Endothelial cell of umbilical vein (primary cell): ENCODE measurements at regions not wholly inside any gene's neighbourhood (a gene's known extent, or its start where the extent isn't known, plus 50 kb on each side); places are given as distances from the start of the nearest gene placed in this dataset.

Experiments used
- BruUV-seq: library from RNA; stranded (reverse); fragments of 400-500 nt; replicated peaks from 2 replicates; lab custom pipeline; 2021; lab: Mats Ljungman, UMichigan
- CTCF ChIA-PET: fragments of 300-600, 350-600 bp; sonication (Branson Sonifier 250); formaldehyde crosslinking; loops from one replicate; lab custom pipeline; 2021; ENCODE audit warnings: antibody characterized with exemption, inconsistent platforms; lab: Charles Lee
- POLR2A ChIA-PET: fragments of 300-600, 350-600 bp; sonication (Branson Sonifier 250); formaldehyde crosslinking; loops from one replicate; lab custom pipeline; 2021; ENCODE audit warnings: antibody characterized with exemption, inconsistent platforms; lab: Charles Lee
- DNase-seq: peaks from one replicate; pipeline ENCODE4 v3.0.0-alpha.2; 2011; ENCODE audit warnings: low read depth, low spot score
- FAIRE-seq: peaks from 2 replicates; lab custom pipeline; 2011; peaks lifted over from hg19 to GRCh38; lab: Jason Lieb, UNC
- H2AFZ ChIP-seq: 2 replicates; pipeline ENCODE4 v1.6.0; 2012; ENCODE audit warnings: low read depth, low read length, control low read depth, inconsistent platforms
- H3K27ac ChIP-seq: 2 replicates; pipeline ENCODE4 v1.5.1; 2011; ENCODE audit warnings: low read depth, mild to moderate bottlenecking, control low read depth, low read length, moderate library complexity; ENCODE audit not compliant: insufficient read depth
- H3K27me3 ChIP-seq, 2 experiments: 2 replicates each; pipeline versions ENCODE4 v1.6.0 to v1.6.1; 2011; ENCODE audit warnings: low read length in 2 of 2, mixed read lengths in 1 of 2; ENCODE audit not compliant: control insufficient read depth in 2 of 2, insufficient read depth in 2 of 2
- H3K36me3 ChIP-seq, 2 experiments: 2 replicates in 1 of 2; 3 replicates in 1 of 2; pipeline ENCODE4 v1.5.1; 2011; ENCODE audit warnings: low read length in 2 of 2, mild to moderate bottlenecking in 1 of 2, moderate library complexity in 1 of 2; ENCODE audit not compliant: control insufficient read depth in 2 of 2, insufficient read depth in 2 of 2; ENCODE audit errors: extremely low read depth in 1 of 2
- H3K4me1 ChIP-seq: 3 replicates; pipeline ENCODE4 v1.5.1; 2011; ENCODE audit warnings: mild to moderate bottlenecking, low read length; ENCODE audit not compliant: control insufficient read depth, insufficient read depth; ENCODE audit errors: extremely low read depth
- H3K4me2 ChIP-seq: 2 replicates; pipeline ENCODE4 v1.6.1; 2011; ENCODE audit warnings: low read length, control low read depth, mixed read lengths; ENCODE audit not compliant: insufficient read depth
- H3K4me3 ChIP-seq, 3 experiments: fragments of 200-600 bp in 1 of 3; sonication (generic), shearing (Covaris generic) in 1 of 3; replicated peaks in 1 of 3; 2 replicates each; pipeline ENCODE4 v1.5.1; 2011 to 2016; ENCODE audit warnings: control low read depth in 3 of 3, low read length in 3 of 3, mild to moderate bottlenecking in 2 of 3, inconsistent platforms in 1 of 3, low read depth in 1 of 3, moderate library complexity in 1 of 3; ENCODE audit not compliant: insufficient read depth in 1 of 3
- H3K79me2 ChIP-seq: 2 replicates; pipeline ENCODE4 v1.6.0; 2012; ENCODE audit warnings: low read length, inconsistent platforms; ENCODE audit not compliant: control insufficient read depth, insufficient read depth
- H3K9ac ChIP-seq: replicated peaks from 2 replicates; pipeline ENCODE3; 2011; ENCODE audit warnings: low read length, control low read depth; ENCODE audit not compliant: insufficient read depth; ENCODE audit errors: extremely low read depth
- H3K9me1 ChIP-seq: replicated peaks from 3 replicates; pipeline ENCODE4 v1.6.0; 2011; ENCODE audit warnings: mild to moderate bottlenecking, low read length; ENCODE audit not compliant: control insufficient read depth, insufficient read depth; ENCODE audit errors: extremely low read depth
- H3K9me3 ChIP-seq: replicated peaks from 2 replicates; pipeline ENCODE4 v1.5.1; 2012; ENCODE audit warnings: low read length, inconsistent platforms; ENCODE audit not compliant: control insufficient read depth, insufficient read depth
- H4K20me1 ChIP-seq: replicated peaks from 2 replicates; pipeline ENCODE3; 2011; ENCODE audit warnings: mild to moderate bottlenecking, low read length; ENCODE audit not compliant: control insufficient read depth, insufficient read depth; ENCODE audit errors: extremely low read depth
- EZH2 ChIP-seq: IDR thresholded peaks from 2 replicates; pipeline ENCODE4 v1.6.1; 2012; ENCODE audit warnings: borderline replicate concordance, low read depth, mild to moderate bottlenecking, moderate library complexity, low read length, inconsistent platforms; ENCODE audit not compliant: severe bottlenecking
- FOS ChIP-seq: IDR thresholded peaks from 2 replicates; pipeline ENCODE4 v1.6.1; 2011; ENCODE audit warnings: mild to moderate bottlenecking, low read length, moderate library complexity, borderline replicate concordance; ENCODE audit not compliant: insufficient read depth
- GATA2 ChIP-seq: IDR thresholded peaks from 2 replicates; pipeline ENCODE4 v1.7.0; 2011; ENCODE audit warnings: low read depth, mild to moderate bottlenecking, moderate library complexity, mixed read lengths, low read length; ENCODE audit not compliant: insufficient read length, insufficient read depth
- JUN ChIP-seq: IDR thresholded peaks from 2 replicates; pipeline ENCODE4 v1.6.1; 2011; ENCODE audit warnings: borderline replicate concordance, low read depth; ENCODE audit not compliant: insufficient read length, insufficient read depth
- MAX ChIP-seq: IDR thresholded peaks from 2 replicates; pipeline ENCODE4 v1.6.1; 2011; ENCODE audit not compliant: insufficient read depth, insufficient read length
- MYC ChIP-seq: IDR thresholded peaks from one replicate; pipeline ENCODE4 v1.6.1; 2011; ENCODE audit warnings: mild to moderate bottlenecking, low read depth, low read length
- POLR2A ChIP-seq: IDR thresholded peaks from 2 replicates; pipeline ENCODE4 v1.6.1; 2012; ENCODE audit warnings: low read depth, mild to moderate bottlenecking, control low read depth, low read length
- POLR2AphosphoS5 ChIP-seq: IDR thresholded peaks from 2 replicates; pipeline ENCODE4 v1.6.1; 2012; ENCODE audit warnings: low read depth, mild to moderate bottlenecking, control low read depth, low read length, moderate library complexity; ENCODE audit not compliant: insufficient read depth
- dilution Hi-C: fragments of 300-500 bp; cut with MboI; formaldehyde crosslinking; loops from one replicate; pipeline ENCODE4 v1.15.0; 2019; ENCODE audit warnings: low sequenced_read_pairs; ENCODE audit not compliant: extremely low pct_ligation_motif_present
- intact Hi-C: fragments of 100-400 bp; cut with micrococcal nuclease; formaldehyde crosslinking; loops from one replicate; pipeline ENCODE4 v1.10.0; 2022
- TF ChIP-seq, protein P1 (sequence below), 2 donors: IDR thresholded peaks; 1 replicate in 1 of 2; 2 replicates in 1 of 2; pipeline ENCODE4 v1.5.1; 2011; ENCODE audit warnings: low read length in 2 of 2, mild to moderate bottlenecking in 2 of 2, moderate library complexity in 2 of 2, control low read depth in 1 of 2, inconsistent platforms in 1 of 2, low read depth in 1 of 2; ENCODE audit not compliant: insufficient read depth in 1 of 2; ENCODE audit errors: extremely low read depth in 1 of 2

- TF ChIP-seq POLR2AphosphoS5 (no peak), GATA2 (no peak), JUN (no peak), MAX (no peak), EZH2 (no peak), MYC (no peak), FOS (no peak), POLR2A (no peak)
- TF ChIP-seq, protein P1, sequence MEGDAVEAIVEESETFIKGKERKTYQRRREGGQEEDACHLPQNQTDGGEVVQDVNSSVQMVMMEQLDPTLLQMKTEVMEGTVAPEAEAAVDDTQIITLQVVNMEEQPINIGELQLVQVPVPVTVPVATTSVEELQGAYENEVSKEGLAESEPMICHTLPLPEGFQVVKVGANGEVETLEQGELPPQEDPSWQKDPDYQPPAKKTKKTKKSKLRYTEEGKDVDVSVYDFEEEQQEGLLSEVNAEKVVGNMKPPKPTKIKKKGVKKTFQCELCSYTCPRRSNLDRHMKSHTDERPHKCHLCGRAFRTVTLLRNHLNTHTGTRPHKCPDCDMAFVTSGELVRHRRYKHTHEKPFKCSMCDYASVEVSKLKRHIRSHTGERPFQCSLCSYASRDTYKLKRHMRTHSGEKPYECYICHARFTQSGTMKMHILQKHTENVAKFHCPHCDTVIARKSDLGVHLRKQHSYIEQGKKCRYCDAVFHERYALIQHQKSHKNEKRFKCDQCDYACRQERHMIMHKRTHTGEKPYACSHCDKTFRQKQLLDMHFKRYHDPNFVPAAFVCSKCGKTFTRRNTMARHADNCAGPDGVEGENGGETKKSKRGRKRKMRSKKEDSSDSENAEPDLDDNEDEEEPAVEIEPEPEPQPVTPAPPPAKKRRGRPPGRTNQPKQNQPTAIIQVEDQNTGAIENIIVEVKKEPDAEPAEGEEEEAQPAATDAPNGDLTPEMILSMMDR (IDR thresholded peaks at IDR 0.05; ENCODE audit: extremely low read depth in 1 of 2, insufficient read depth in 1 of 2, low read depth in 1 of 2, low read length in 2 of 2), result no peak
- Histone ChIP-seq H3K9me1 (no peaks in the 10 kb centered on the region), H3K79me2 (no peaks in the 10 kb centered on the region), H4K20me1 (no peaks in the 10 kb centered on the region), H3K27me3 (no peaks in the 10 kb centered on the region), H3K4me1 (no peaks in the 10 kb centered on the region), H3K4me3 (no peak overlapping the region), H3K27ac (no peak overlapping the region), H3K36me3 (no peaks in the 10 kb centered on the region), H3K4me2 (no peak overlapping the region), H3K9ac (no peak overlapping the region), H3K9me3 (no peaks in the 10 kb centered on the region), H2AFZ (no peak overlapping the region)
- POLR2A ChIA-PET, result no interaction called here
- dilution Hi-C loops (no loop called here), intact Hi-C loops (no loop called here)
- no TSS peak for BruUV-seq
- FAIRE-seq (no peak), DNase-seq (no peak)
- CTCF ChIA-PET, result interaction anchor here (1.3 kb wide), 2 partner anchors 14 to 16 kb away, joined by 3 read pairs; no protein-coding TSS in a partner anchor
These were observed 53.3 kb upstream of the CPOX start for GRCh38 chr3:98646680-98647079.
